ENCODE measurements at regions not wholly inside any gene's neighbourhood (a gene's known extent, or its start where the extent isn't known, plus 50 kb on each side); places are given as distances from the start of the nearest gene placed in this dataset.

- Histone ChIP-seq H3K27me3 (no peaks in the 10 kb centered on the region), H3K27ac (no peak overlapping the region), H3K36me3 (no peaks in the 10 kb centered on the region), H3K9me3 (no peaks in the 10 kb centered on the region), H3K4me3 (no peak overlapping the region), H3K4me1 (no peaks in the 10 kb centered on the region)
- ATAC-seq (no peak), DNase-seq (no peak)
- intact Hi-C loops (cut with DNase I) = no loop called here
- TF ChIP-seq CTCF (IDR thresholded peaks at IDR 0.05) = no peak
These were observed 706.0 kb upstream of the ZP4 start for GRCh38 chr1:238596703-238597102.

GRCh38 chr1:238592621-238593020 is 701.9 kb upstream of the ZP4 start:
- Histone ChIP-seq H3K27me3 (no peaks in the 10 kb centered on the region), H3K27ac (no peak overlapping the region), H3K36me3 (no peaks in the 10 kb centered on the region), H3K4me1 (no peaks in the 10 kb centered on the region), H3K4me3 (no peak overlapping the region), H3K9me3 (no peaks in the 10 kb centered on the region)
- no peak for TF ChIP-seq CTCF (IDR thresholded peaks at IDR 0.05)
- no peak for DNase-seq
- intact Hi-C loops (cut with DNase I) = no loop called here
- no peak for ATAC-seq

- no peak for DNase-seq
- no peak for ATAC-seq
- Histone ChIP-seq H3K36me3 (no peaks in the 10 kb centered on the region), H3K9me3 (no peaks in the 10 kb centered on the region), H3K27ac (no peak overlapping the region), H3K4me1 (no peaks in the 10 kb centered on the region), H3K4me3 (no peak overlapping the region), H3K27me3 (no peaks in the 10 kb centered on the region)
- intact Hi-C loops (cut with DNase I) = no loop called here
- TF ChIP-seq CTCF (IDR thresholded peaks at IDR 0.05) = no peak
These were observed 699.2 kb upstream of the ZP4 start for GRCh38 chr1:238589843-238590435.

GRCh38 chr1:238582816-238583215 is 692.1 kb upstream of the ZP4 start:
- TF ChIP-seq CTCF (IDR thresholded peaks at IDR 0.05) = no peak
- no peak for DNase-seq
- Histone ChIP-seq H3K4me3 (no peak overlapping the region), H3K27me3 (no peaks in the 10 kb centered on the region), H3K4me1 (no peaks in the 10 kb centered on the region), H3K27ac (no peak overlapping the region), H3K9me3 (peaks cover 0 to 2% of the 10 kb centered on the region in 2 donors), H3K36me3 (no peaks in the 10 kb centered on the region)
- intact Hi-C loops (cut with DNase I) = no loop called here
- no peak for ATAC-seq

GRCh38 chr1:238581332-238581731 is 690.6 kb upstream of the ZP4 start:
- Histone ChIP-seq H3K9me3 (peaks cover 0 to 13% of the 10 kb centered on the region in 2 donors), H3K27ac (no peak overlapping the region), H3K36me3 (no peaks in the 10 kb centered on the region), H3K4me1 (no peaks in the 10 kb centered on the region), H3K4me3 (no peak overlapping the region), H3K27me3 (no peaks in the 10 kb centered on the region)
- intact Hi-C loops (cut with DNase I) = no loop called here
- ATAC-seq = no peak
- TF ChIP-seq CTCF (IDR thresholded peaks at IDR 0.05) = no peak
- no peak for DNase-seq
